ENCODE measurements at regions not wholly inside any gene's neighbourhood (a gene's known extent, or its start where the extent isn't known, plus 50 kb on each side); places are given as distances from the start of the nearest gene placed in this dataset.

DNA sequence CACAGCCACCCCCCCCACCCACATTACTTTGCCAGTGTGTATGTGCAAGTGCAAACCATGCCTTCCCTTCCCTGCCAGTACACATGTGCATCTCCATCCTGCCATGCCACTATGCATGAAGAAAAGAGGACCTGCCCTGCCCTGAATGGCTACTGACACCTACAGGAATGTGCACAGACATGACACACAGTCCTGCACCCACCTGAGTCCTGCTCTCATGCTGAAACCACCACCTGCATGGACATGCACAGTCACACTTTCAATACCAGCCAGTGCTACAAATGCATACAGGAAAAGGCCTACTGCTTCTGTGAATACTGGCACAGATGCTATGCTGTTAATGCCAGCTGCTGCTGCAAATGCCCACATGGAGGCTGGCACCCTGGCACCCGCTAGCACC lies 334.4 kb upstream of the DLGAP1 start:
- TF ChIP-seq, protein P1, sequence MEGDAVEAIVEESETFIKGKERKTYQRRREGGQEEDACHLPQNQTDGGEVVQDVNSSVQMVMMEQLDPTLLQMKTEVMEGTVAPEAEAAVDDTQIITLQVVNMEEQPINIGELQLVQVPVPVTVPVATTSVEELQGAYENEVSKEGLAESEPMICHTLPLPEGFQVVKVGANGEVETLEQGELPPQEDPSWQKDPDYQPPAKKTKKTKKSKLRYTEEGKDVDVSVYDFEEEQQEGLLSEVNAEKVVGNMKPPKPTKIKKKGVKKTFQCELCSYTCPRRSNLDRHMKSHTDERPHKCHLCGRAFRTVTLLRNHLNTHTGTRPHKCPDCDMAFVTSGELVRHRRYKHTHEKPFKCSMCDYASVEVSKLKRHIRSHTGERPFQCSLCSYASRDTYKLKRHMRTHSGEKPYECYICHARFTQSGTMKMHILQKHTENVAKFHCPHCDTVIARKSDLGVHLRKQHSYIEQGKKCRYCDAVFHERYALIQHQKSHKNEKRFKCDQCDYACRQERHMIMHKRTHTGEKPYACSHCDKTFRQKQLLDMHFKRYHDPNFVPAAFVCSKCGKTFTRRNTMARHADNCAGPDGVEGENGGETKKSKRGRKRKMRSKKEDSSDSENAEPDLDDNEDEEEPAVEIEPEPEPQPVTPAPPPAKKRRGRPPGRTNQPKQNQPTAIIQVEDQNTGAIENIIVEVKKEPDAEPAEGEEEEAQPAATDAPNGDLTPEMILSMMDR (IDR thresholded peaks at IDR 0.05) = no peak
- TF ChIP-seq POLR2A (IDR thresholded peaks at IDR 0.05) = no peak
